ENCODE measurements at regions not wholly inside any gene's neighbourhood (a gene's known extent, or its start where the extent isn't known, plus 50 kb on each side); places are given as distances from the start of the nearest gene placed in this dataset.

- TF ChIP-seq, protein P1, sequence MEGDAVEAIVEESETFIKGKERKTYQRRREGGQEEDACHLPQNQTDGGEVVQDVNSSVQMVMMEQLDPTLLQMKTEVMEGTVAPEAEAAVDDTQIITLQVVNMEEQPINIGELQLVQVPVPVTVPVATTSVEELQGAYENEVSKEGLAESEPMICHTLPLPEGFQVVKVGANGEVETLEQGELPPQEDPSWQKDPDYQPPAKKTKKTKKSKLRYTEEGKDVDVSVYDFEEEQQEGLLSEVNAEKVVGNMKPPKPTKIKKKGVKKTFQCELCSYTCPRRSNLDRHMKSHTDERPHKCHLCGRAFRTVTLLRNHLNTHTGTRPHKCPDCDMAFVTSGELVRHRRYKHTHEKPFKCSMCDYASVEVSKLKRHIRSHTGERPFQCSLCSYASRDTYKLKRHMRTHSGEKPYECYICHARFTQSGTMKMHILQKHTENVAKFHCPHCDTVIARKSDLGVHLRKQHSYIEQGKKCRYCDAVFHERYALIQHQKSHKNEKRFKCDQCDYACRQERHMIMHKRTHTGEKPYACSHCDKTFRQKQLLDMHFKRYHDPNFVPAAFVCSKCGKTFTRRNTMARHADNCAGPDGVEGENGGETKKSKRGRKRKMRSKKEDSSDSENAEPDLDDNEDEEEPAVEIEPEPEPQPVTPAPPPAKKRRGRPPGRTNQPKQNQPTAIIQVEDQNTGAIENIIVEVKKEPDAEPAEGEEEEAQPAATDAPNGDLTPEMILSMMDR (optimal IDR thresholded peaks at IDR 0.05 in 1 of 3, IDR thresholded peaks at IDR 0.05 in 1 of 3, conservative IDR thresholded peaks at IDR 0.05 in 1 of 3; ENCODE audit: extremely low read depth in 1 of 3, insufficient read depth in 2 of 3, low read length in 3 of 3) = no peak
- no peak for TF ChIP-seq EZH2 (IDR thresholded peaks at IDR 0.05; ENCODE audit: low read length)
Measured at GRCh38 chr1:94660994-94661393, 119.4 kb upstream of the F3 start.
